MM.1S (cell line): ENCODE measurements at regions not wholly inside any gene's neighbourhood (a gene's known extent, or its start where the extent isn't known, plus 50 kb on each side); places are given as distances from the start of the nearest gene placed in this dataset.

Source experiments
- EZH2 ChIP-seq: fragments of 300-600 bp; sonication (generic); optimal IDR thresholded peaks from 2 replicates; pipeline ENCODE3; 2017; ENCODE audit warnings: low read depth, mild to moderate bottlenecking, antibody characterized with exemption, low read length, mixed read lengths
- TF ChIP-seq, protein P1 (sequence below): fragments of 300-600 bp; sonication (generic); IDR thresholded peaks from 2 replicates; pipeline ENCODE4 v1.5.1; 2016; ENCODE audit warnings: antibody characterized with exemption, low read length, mixed read lengths

- TF ChIP-seq, protein P1, sequence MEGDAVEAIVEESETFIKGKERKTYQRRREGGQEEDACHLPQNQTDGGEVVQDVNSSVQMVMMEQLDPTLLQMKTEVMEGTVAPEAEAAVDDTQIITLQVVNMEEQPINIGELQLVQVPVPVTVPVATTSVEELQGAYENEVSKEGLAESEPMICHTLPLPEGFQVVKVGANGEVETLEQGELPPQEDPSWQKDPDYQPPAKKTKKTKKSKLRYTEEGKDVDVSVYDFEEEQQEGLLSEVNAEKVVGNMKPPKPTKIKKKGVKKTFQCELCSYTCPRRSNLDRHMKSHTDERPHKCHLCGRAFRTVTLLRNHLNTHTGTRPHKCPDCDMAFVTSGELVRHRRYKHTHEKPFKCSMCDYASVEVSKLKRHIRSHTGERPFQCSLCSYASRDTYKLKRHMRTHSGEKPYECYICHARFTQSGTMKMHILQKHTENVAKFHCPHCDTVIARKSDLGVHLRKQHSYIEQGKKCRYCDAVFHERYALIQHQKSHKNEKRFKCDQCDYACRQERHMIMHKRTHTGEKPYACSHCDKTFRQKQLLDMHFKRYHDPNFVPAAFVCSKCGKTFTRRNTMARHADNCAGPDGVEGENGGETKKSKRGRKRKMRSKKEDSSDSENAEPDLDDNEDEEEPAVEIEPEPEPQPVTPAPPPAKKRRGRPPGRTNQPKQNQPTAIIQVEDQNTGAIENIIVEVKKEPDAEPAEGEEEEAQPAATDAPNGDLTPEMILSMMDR, result no peak
- no peak for TF ChIP-seq EZH2
Observed at GRCh38 chr9:1907465-1907864, 107.7 kb upstream of the SMARCA2 start.
